ENCODE measurements at regions not wholly inside any gene's neighbourhood (a gene's known extent, or its start where the extent isn't known, plus 50 kb on each side); places are given as distances from the start of the nearest gene placed in this dataset.

- TF ChIP-seq ZNF416 (tag by site-specific recombination; IDR thresholded peaks at IDR 0.05) (no peak), TRIM28 (IDR thresholded peaks at IDR 0.05; ENCODE audit: borderline replicate concordance, low read length) (no peak), YY2 (tag by site-specific recombination; IDR thresholded peaks at IDR 0.05) (no peak), SETDB1 (IDR thresholded peaks at IDR 0.05; ENCODE audit: insufficient read length, low read length) (no peak), ZNF48 (tag by site-specific recombination; IDR thresholded peaks at IDR 0.05) (no peak), ZNF660 (tag by site-specific recombination; IDR thresholded peaks at IDR 0.05) (no peak), ZNF19 (tag by site-specific recombination; IDR thresholded peaks at IDR 0.05; ENCODE audit: low read depth) (no peak), SP3 (tag by site-specific recombination; IDR thresholded peaks at IDR 0.05) (no peak), ZNF366 (tag by site-specific recombination; conservative IDR thresholded peaks at IDR 0.05) (no peak), ZNF777 (tag by site-specific recombination; IDR thresholded peaks at IDR 0.05; ENCODE audit: borderline replicate concordance) (no peak)
- TF ChIP-seq, protein P1, sequence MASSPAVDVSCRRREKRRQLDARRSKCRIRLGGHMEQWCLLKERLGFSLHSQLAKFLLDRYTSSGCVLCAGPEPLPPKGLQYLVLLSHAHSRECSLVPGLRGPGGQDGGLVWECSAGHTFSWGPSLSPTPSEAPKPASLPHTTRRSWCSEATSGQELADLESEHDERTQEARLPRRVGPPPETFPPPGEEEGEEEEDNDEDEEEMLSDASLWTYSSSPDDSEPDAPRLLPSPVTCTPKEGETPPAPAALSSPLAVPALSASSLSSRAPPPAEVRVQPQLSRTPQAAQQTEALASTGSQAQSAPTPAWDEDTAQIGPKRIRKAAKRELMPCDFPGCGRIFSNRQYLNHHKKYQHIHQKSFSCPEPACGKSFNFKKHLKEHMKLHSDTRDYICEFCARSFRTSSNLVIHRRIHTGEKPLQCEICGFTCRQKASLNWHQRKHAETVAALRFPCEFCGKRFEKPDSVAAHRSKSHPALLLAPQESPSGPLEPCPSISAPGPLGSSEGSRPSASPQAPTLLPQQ (tag by site-specific recombination; IDR thresholded peaks at IDR 0.05), result no peak
- TF ChIP-seq, protein P2, sequence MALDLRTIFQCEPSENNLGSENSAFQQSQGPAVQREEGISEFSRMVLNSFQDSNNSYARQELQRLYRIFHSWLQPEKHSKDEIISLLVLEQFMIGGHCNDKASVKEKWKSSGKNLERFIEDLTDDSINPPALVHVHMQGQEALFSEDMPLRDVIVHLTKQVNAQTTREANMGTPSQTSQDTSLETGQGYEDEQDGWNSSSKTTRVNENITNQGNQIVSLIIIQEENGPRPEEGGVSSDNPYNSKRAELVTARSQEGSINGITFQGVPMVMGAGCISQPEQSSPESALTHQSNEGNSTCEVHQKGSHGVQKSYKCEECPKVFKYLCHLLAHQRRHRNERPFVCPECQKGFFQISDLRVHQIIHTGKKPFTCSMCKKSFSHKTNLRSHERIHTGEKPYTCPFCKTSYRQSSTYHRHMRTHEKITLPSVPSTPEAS (tag by site-specific recombination; IDR thresholded peaks at IDR 0.05), result no peak
- TF ChIP-seq, protein P3, sequence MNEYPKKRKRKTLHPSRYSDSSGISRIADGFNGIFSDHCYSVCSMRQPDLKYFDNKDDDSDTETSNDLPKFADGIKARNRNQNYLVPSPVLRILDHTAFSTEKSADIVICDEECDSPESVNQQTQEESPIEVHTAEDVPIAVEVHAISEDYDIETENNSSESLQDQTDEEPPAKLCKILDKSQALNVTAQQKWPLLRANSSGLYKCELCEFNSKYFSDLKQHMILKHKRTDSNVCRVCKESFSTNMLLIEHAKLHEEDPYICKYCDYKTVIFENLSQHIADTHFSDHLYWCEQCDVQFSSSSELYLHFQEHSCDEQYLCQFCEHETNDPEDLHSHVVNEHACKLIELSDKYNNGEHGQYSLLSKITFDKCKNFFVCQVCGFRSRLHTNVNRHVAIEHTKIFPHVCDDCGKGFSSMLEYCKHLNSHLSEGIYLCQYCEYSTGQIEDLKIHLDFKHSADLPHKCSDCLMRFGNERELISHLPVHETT (tag by site-specific recombination; IDR thresholded peaks at IDR 0.05), result no peak
- CTCF ChIA-PET, result no interaction called here
- Histone ChIP-seq H3K36me3 (ENCODE audit: control insufficient read depth in 2 of 2, insufficient read depth in 1 of 2, low read length in 2 of 2) (no peaks in the 10 kb centered on the region), H3K27ac (ENCODE audit: extremely low read depth, low read depth, low read length) (no peak overlapping the region), H3K9me3 (ENCODE audit: control insufficient read depth, insufficient read depth, low read depth, low read length) (no peaks in the 10 kb centered on the region), H3K4me1 (ENCODE audit: control insufficient read depth, insufficient read depth, low read length) (no peaks in the 10 kb centered on the region), H3K4me3 (ENCODE audit: low read depth, low read length) (no peak overlapping the region)
- POLR2A ChIA-PET, result no interaction called here
These were observed 505.7 kb upstream of the IL12A start for GRCh38 chr3:159482994-159483367.

GRCh38 chr3:159486580-159486979 lies 502.1 kb upstream of the IL12A start:
- Histone ChIP-seq H3K36me3 (ENCODE audit: control insufficient read depth in 2 of 2, insufficient read depth in 1 of 2, low read length in 2 of 2) (no peaks in the 10 kb centered on the region), H3K4me3 (ENCODE audit: low read depth, low read length) (no peak overlapping the region), H3K9me3 (ENCODE audit: control insufficient read depth, insufficient read depth, low read depth, low read length) (no peaks in the 10 kb centered on the region), H3K4me1 (ENCODE audit: control insufficient read depth, insufficient read depth, low read length) (no peaks in the 10 kb centered on the region), H3K27ac (ENCODE audit: extremely low read depth, low read depth, low read length) (no peak overlapping the region)
- TF ChIP-seq ZNF548 (tag by site-specific recombination; IDR thresholded peaks at IDR 0.05) (no peak), BCL6B (tag by site-specific recombination; IDR thresholded peaks at IDR 0.05) (no peak), ZNF747 (tag by site-specific recombination; IDR thresholded peaks at IDR 0.05) (no peak), ZNF530 (tag by site-specific recombination; IDR thresholded peaks at IDR 0.05; ENCODE audit: low read depth) (no peak), BCL11A (tag by site-specific recombination; IDR thresholded peaks at IDR 0.05; ENCODE audit: low read depth) (no peak), MEIS1 (CRISPR knock-in tag; IDR thresholded peaks at IDR 0.05; ENCODE audit: borderline replicate concordance) (no peak), HOXC10 (CRISPR knock-in tag; IDR thresholded peaks at IDR 0.05) (no peak), ZBTB44 (tag by site-specific recombination; IDR thresholded peaks at IDR 0.05) (no peak), ZNF214 (tag by site-specific recombination; IDR thresholded peaks at IDR 0.05; ENCODE audit: borderline replicate concordance) (no peak), WT1 (tag by site-specific recombination; IDR thresholded peaks at IDR 0.05) (no peak), ZNF560 (tag by site-specific recombination; IDR thresholded peaks at IDR 0.05; ENCODE audit: borderline replicate concordance) (no peak), ZNF626 (tag by site-specific recombination; IDR thresholded peaks at IDR 0.05) (no peak)
- TF ChIP-seq, protein P4, sequence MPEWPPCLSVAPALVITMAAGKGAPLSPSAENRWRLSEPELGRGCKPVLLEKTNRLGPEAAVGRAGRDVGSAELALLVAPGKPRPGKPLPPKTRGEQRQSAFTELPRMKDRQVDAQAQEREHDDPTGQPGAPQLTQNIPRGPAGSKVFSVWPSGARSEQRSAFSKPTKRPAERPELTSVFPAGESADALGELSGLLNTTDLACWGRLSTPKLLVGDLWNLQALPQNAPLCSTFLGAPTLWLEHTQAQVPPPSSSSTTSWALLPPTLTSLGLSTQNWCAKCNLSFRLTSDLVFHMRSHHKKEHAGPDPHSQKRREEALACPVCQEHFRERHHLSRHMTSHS (tag by site-specific recombination; IDR thresholded peaks at IDR 0.05), result no peak
- TF ChIP-seq, protein P5, sequence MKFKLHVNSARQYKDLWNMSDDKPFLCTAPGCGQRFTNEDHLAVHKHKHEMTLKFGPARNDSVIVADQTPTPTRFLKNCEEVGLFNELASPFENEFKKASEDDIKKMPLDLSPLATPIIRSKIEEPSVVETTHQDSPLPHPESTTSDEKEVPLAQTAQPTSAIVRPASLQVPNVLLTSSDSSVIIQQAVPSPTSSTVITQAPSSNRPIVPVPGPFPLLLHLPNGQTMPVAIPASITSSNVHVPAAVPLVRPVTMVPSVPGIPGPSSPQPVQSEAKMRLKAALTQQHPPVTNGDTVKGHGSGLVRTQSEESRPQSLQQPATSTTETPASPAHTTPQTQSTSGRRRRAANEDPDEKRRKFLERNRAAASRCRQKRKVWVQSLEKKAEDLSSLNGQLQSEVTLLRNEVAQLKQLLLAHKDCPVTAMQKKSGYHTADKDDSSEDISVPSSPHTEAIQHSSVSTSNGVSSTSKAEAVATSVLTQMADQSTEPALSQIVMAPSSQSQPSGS (tag by site-specific recombination; IDR thresholded peaks at IDR 0.05; ENCODE audit: low read depth), result no peak
- POLR2A ChIA-PET, result no interaction called here
- CTCF ChIA-PET, result interaction anchor here (0.5 to 0.7 kb wide), 2 partner anchors 58 to 640 kb away, joined by 3 read pairs; no protein-coding TSS in a partner anchor

Measured in HEK293 (cell line).